Osteoblast (primary cell): ENCODE measurements at regions not wholly inside any gene's neighbourhood (a gene's known extent, or its start where the extent isn't known, plus 50 kb on each side); places are given as distances from the start of the nearest gene placed in this dataset.
A peak's percentile ranks its signal among the peaks of the same experiment; 100 is the strongest.

Source experiments
- DNase-seq: peaks from one replicate; pipeline ENCODE4 v3.0.0; 2011; ENCODE audit warnings: low spot score, mixed read lengths; ENCODE audit not compliant: insufficient read length; ENCODE audit errors: missing footprints
- H2AFZ ChIP-seq: 2 replicates; pipeline ENCODE4 v1.6.0; 2011; ENCODE audit warnings: mild to moderate bottlenecking, low read length
- H3K27ac ChIP-seq: 2 replicates; pipeline ENCODE4 v1.5.1; 2011; ENCODE audit warnings: mild to moderate bottlenecking, low read depth, low read length, moderate library complexity
- H3K27me3 ChIP-seq: 2 replicates; pipeline ENCODE4 v1.6.0; 2012; ENCODE audit warnings: mild to moderate bottlenecking, control low read depth, inconsistent platforms, low read length, moderate library complexity; ENCODE audit not compliant: insufficient read depth
- H3K36me3 ChIP-seq: 2 replicates; pipeline ENCODE4 v1.5.1; 2011; ENCODE audit warnings: mild to moderate bottlenecking, low read length, control low read depth, moderate library complexity; ENCODE audit not compliant: insufficient read depth
- H3K4me1 ChIP-seq: 2 replicates; pipeline ENCODE4 v1.5.1; 2011; ENCODE audit warnings: mild to moderate bottlenecking, low read length, control low read depth, moderate library complexity; ENCODE audit not compliant: insufficient read depth
- H3K4me2 ChIP-seq: 2 replicates; pipeline ENCODE4 v1.6.0; 2011; ENCODE audit warnings: mild to moderate bottlenecking, low read length; ENCODE audit not compliant: insufficient read depth
- H3K4me3 ChIP-seq: fragments of 200-600 bp; sonication (generic); 3 replicates; pipeline ENCODE4 v1.5.1; 2012; ENCODE audit warnings: mild to moderate bottlenecking, low read length, inconsistent platforms; ENCODE audit not compliant: insufficient read depth
- H3K79me2 ChIP-seq: 2 replicates; pipeline ENCODE4 v1.6.0; 2012; ENCODE audit warnings: mild to moderate bottlenecking, low read length, control low read depth, inconsistent platforms; ENCODE audit not compliant: insufficient read depth
- H3K9me3 ChIP-seq: 2 replicates; pipeline ENCODE4 v1.5.1; 2011; ENCODE audit warnings: low read depth, low read length, control low read depth
- H4K20me1 ChIP-seq: 2 replicates; pipeline ENCODE4 v1.6.0; 2012; ENCODE audit warnings: mild to moderate bottlenecking, low read length, control low read depth; ENCODE audit not compliant: insufficient read depth
- TF ChIP-seq, protein P1 (sequence below): IDR thresholded peaks from 2 replicates; pipeline ENCODE4 v1.5.1; 2011; ENCODE audit warnings: mild to moderate bottlenecking, low read depth, low read length, moderate library complexity; ENCODE audit errors: extremely low read depth

DNA sequence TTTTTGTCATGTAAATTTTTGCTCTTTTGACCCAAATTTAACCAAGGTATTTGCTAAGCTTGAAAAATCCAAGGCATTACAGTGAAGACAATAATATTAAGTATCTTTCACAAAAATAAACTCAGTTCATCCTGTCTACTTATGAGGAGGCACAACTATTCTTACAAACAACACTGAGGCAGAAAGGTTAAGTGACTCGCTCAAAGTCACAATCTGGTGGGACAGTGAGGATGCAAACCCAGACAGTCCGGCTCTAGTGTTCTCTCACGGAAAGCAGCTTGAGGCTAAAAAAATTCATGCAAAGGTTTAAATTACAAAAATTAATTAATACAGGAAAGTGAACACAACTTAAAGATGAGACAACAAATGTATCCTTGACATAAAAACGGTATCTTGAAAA lies 125.3 kb downstream of the SIPA1L2 start:
- Histone ChIP-seq H3K9me3 (no peaks in the 10 kb centered on the region), H3K4me1 (peaks cover 3% of the 10 kb centered on the region), H3K36me3 (no peaks in the 10 kb centered on the region), H2AFZ (no peak overlapping the region), H4K20me1 (no peaks in the 10 kb centered on the region), H3K79me2 (no peaks in the 10 kb centered on the region), H3K4me3 (no peak overlapping the region), H3K27ac (no peak overlapping the region), H3K27me3 (no peaks in the 10 kb centered on the region), H3K4me2 (no peak overlapping the region)
- TF ChIP-seq, protein P1, sequence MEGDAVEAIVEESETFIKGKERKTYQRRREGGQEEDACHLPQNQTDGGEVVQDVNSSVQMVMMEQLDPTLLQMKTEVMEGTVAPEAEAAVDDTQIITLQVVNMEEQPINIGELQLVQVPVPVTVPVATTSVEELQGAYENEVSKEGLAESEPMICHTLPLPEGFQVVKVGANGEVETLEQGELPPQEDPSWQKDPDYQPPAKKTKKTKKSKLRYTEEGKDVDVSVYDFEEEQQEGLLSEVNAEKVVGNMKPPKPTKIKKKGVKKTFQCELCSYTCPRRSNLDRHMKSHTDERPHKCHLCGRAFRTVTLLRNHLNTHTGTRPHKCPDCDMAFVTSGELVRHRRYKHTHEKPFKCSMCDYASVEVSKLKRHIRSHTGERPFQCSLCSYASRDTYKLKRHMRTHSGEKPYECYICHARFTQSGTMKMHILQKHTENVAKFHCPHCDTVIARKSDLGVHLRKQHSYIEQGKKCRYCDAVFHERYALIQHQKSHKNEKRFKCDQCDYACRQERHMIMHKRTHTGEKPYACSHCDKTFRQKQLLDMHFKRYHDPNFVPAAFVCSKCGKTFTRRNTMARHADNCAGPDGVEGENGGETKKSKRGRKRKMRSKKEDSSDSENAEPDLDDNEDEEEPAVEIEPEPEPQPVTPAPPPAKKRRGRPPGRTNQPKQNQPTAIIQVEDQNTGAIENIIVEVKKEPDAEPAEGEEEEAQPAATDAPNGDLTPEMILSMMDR, result no peak
- peak; percentile 2 for DNase-seq

DNA sequence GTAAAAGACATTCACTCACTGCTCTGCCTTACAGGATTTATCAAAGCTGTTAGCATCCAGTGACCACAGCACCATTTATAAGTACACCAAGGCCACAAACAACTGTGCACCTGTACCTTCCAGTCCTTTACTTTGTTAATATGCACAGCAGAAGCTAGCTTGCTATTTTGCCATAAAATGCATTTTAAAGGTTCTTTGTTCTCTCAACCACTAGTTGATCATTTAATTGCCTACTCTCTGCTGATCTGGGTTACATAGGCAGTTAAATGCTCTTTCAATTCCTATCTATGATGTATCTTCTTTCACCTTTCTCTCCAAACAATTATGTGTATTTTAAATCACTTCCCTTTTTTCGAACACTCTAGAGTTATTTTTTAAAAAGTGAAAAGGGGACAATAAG lies 126.4 kb downstream of the SIPA1L2 start:
- DNase-seq, result no peak
- Histone ChIP-seq H3K27ac (no peak overlapping the region), H2AFZ (no peak overlapping the region), H3K79me2 (no peaks in the 10 kb centered on the region), H3K27me3 (no peaks in the 10 kb centered on the region), H3K4me1 (peaks cover 3% of the 10 kb centered on the region), H4K20me1 (no peaks in the 10 kb centered on the region), H3K4me3 (no peak overlapping the region), H3K36me3 (no peaks in the 10 kb centered on the region), H3K4me2 (no peak overlapping the region), H3K9me3 (no peaks in the 10 kb centered on the region)
- TF ChIP-seq, protein P1, result no peak

DNA sequence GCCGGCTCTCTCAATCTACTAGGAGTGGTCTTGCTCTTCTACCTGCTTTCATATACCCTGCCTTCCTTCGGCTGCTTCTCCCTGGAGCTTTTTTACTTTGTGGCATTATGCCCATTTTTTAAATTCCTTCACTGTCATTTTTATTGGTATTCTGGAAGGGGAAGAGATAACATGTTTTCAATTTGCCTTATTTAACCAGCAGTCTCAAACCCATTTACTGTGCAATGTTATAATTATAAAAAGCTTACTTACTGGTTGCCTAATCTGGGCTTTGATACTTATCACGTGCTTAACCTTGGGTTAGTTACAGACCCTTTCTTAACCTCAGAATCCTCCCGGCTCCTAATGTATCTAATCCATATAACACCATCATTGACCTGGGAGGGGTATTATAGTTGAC lies 128.1 kb downstream of the SIPA1L2 start:
- no peak for DNase-seq
- TF ChIP-seq, protein P1, result no peak
- Histone ChIP-seq H2AFZ (no peak overlapping the region), H3K4me1 (peaks cover 3% of the 10 kb centered on the region), H3K9me3 (no peaks in the 10 kb centered on the region), H3K79me2 (no peaks in the 10 kb centered on the region), H3K27ac (no peak overlapping the region), H3K4me2 (no peak overlapping the region), H4K20me1 (no peaks in the 10 kb centered on the region), H3K4me3 (no peak overlapping the region), H3K36me3 (no peaks in the 10 kb centered on the region), H3K27me3 (no peaks in the 10 kb centered on the region)

DNA sequence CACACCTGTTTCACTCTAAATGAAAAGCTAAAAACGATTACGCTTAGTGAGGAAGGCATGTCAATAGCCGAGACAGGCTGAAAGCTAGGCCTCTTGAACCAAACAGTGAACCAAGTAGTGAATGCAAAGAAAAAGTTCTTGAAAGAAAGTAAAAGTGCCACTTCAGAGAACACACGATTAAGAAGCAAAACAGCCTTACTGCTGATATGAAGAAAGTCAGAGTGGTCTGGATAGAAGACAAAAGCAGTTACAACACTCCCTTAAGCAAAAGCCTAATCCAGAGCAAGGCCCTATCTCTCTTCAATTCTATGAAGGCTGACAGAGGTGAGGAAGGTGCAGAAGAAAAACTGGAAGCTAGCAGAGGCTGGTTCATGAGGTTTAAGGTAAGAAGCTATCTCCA lies 130.7 kb downstream of the SIPA1L2 start:
- no peaks in the 10 kb centered on the region for H4K20me1 ChIP-seq
- no peaks in the 10 kb centered on the region for H3K79me2 ChIP-seq
- TF ChIP-seq, protein P1, result no peak

More for the DNA sequence above, 130.7 kb downstream of the SIPA1L2 start:
- no peak overlapping the region for H3K4me2 ChIP-seq
- no peak overlapping the region for H2AFZ ChIP-seq
- no peaks in the 10 kb centered on the region for H3K9me3 ChIP-seq
- no peak overlapping the region for H3K27ac ChIP-seq
- H3K36me3 ChIP-seq, result no peaks in the 10 kb centered on the region
- no peaks in the 10 kb centered on the region for H3K27me3 ChIP-seq
- H3K4me1 ChIP-seq, result peaks cover 3% of the 10 kb centered on the region
- H3K4me3 ChIP-seq, result no peak overlapping the region
- no peak for DNase-seq
